ENCODE measurements at regions not wholly inside any gene's neighbourhood (a gene's known extent, or its start where the extent isn't known, plus 50 kb on each side); places are given as distances from the start of the nearest gene placed in this dataset.

GRCh38 chrX:138191998-138192397, 519.5 kb downstream of the FGF13 start:
- TF ChIP-seq TAF1 (IDR thresholded peaks at IDR 0.05; ENCODE audit: borderline replicate concordance, insufficient read depth, low read length) (no peak), POLR2AphosphoS5 (IDR thresholded peaks at IDR 0.05; ENCODE audit: low read depth, low read length) (no peak)

Data from PFSK-1 (cell line).